ENCODE measurements at regions not wholly inside any gene's neighbourhood (a gene's known extent, or its start where the extent isn't known, plus 50 kb on each side); places are given as distances from the start of the nearest gene placed in this dataset.
"Not testable (repeated sequence)": the region's sequence is repeated elsewhere in the genome, so short reads cannot be mapped to it uniquely, and the experiment has no call there.

DNA sequence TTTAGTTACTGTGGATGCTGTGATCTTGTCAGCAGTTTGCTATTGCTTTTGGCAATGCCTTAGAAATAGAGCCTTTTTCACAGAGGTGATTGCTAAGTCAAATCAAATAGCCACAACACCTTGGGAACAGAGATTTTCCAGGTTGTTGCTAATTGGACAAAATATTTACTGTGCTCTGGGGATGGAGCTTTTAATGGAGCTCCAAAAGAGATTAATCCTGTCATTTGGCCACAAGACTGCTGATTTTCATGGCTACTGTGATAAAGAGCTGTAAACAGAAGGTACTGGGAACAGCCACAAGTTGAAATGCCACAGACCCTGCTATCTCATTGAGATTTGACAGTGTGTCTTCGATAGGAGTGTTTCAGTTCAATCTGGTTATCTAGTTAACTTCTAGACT, 1715.2 kb upstream of the ADGRL3 start:
- H3K36me3 ChIP-seq (ENCODE audit: control insufficient read depth in 2 of 3, insufficient read depth in 3 of 3, low read length in 3 of 3), result no peaks in the 10 kb centered on the region
- no peaks in the 10 kb centered on the region for H3K27me3 ChIP-seq (ENCODE audit: control insufficient read depth, insufficient read depth, low read length)
- no peaks in the 10 kb centered on the region for H3K9me3 ChIP-seq (ENCODE audit: control insufficient read depth in 2 of 3, insufficient read depth in 1 of 3, low read length in 3 of 3)
- DNase-seq, result peak in 1 of 5 donors; percentile 4
- H3K4me1 ChIP-seq (ENCODE audit: control insufficient read depth in 2 of 3, insufficient read depth in 2 of 3, low read depth in 1 of 3, low read length in 3 of 3), result no peaks in the 10 kb centered on the region
- no peak overlapping the region for H3K27ac ChIP-seq (ENCODE audit: low read depth in 2 of 2, low read length in 2 of 2)
- intact Hi-C loops (cut with DNase I), result no loop called here
- FAIRE-seq, result no peak
- TF ChIP-seq, protein P1, sequence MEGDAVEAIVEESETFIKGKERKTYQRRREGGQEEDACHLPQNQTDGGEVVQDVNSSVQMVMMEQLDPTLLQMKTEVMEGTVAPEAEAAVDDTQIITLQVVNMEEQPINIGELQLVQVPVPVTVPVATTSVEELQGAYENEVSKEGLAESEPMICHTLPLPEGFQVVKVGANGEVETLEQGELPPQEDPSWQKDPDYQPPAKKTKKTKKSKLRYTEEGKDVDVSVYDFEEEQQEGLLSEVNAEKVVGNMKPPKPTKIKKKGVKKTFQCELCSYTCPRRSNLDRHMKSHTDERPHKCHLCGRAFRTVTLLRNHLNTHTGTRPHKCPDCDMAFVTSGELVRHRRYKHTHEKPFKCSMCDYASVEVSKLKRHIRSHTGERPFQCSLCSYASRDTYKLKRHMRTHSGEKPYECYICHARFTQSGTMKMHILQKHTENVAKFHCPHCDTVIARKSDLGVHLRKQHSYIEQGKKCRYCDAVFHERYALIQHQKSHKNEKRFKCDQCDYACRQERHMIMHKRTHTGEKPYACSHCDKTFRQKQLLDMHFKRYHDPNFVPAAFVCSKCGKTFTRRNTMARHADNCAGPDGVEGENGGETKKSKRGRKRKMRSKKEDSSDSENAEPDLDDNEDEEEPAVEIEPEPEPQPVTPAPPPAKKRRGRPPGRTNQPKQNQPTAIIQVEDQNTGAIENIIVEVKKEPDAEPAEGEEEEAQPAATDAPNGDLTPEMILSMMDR (IDR thresholded peaks at IDR 0.05; ENCODE audit: borderline replicate concordance, extremely low read depth, insufficient read depth), result no peak
- no peak overlapping the region for H3K4me3 ChIP-seq (ENCODE audit: low read length in 3 of 3)
- no peak overlapping the region for H3K9ac ChIP-seq (ENCODE audit: low read length in 3 of 3)

GRCh38 chr4:59500103-59500502, 1700.0 kb upstream of the ADGRL3 start:
- no peaks in the 10 kb centered on the region for H3K36me3 ChIP-seq (ENCODE audit: control insufficient read depth in 2 of 3, insufficient read depth in 3 of 3, low read length in 3 of 3)
- FAIRE-seq (no peak), DNase-seq (no peak)
- H3K4me1 ChIP-seq (ENCODE audit: control insufficient read depth in 2 of 3, insufficient read depth in 2 of 3, low read depth in 1 of 3, low read length in 3 of 3), result no peaks in the 10 kb centered on the region
- H3K4me3 ChIP-seq (ENCODE audit: low read length in 3 of 3), result no peak overlapping the region
- H3K27ac ChIP-seq (ENCODE audit: low read depth in 2 of 2, low read length in 2 of 2), result no peak overlapping the region
- TF ChIP-seq, protein P1 (IDR thresholded peaks at IDR 0.05; ENCODE audit: borderline replicate concordance, extremely low read depth, insufficient read depth), result no peak
- H3K9ac ChIP-seq (ENCODE audit: low read length in 3 of 3), result no peak overlapping the region
- H3K9me3 ChIP-seq (ENCODE audit: control insufficient read depth in 2 of 3, insufficient read depth in 1 of 3, low read length in 3 of 3), result no peaks in the 10 kb centered on the region
- no peaks in the 10 kb centered on the region for H3K27me3 ChIP-seq (ENCODE audit: control insufficient read depth, insufficient read depth, low read length)
- intact Hi-C loops (cut with DNase I), result no loop called here

GRCh38 chr4:59503731-59504130, 1696.4 kb upstream of the ADGRL3 start:
- no peak for DNase-seq
- no peak for FAIRE-seq
- no peaks in the 10 kb centered on the region for H3K27me3 ChIP-seq (ENCODE audit: control insufficient read depth, insufficient read depth, low read length)
- H3K4me3 ChIP-seq (ENCODE audit: low read length in 3 of 3), result no peak overlapping the region
- intact Hi-C loops (cut with DNase I), result no loop called here
- no peaks in the 10 kb centered on the region for H3K9me3 ChIP-seq (ENCODE audit: control insufficient read depth in 2 of 3, insufficient read depth in 1 of 3, low read length in 3 of 3)
- TF ChIP-seq, protein P1 (IDR thresholded peaks at IDR 0.05; ENCODE audit: borderline replicate concordance, extremely low read depth, insufficient read depth), result no peak
- H3K36me3 ChIP-seq (ENCODE audit: control insufficient read depth in 2 of 3, insufficient read depth in 3 of 3, low read length in 3 of 3), result no peaks in the 10 kb centered on the region
- no peak overlapping the region for H3K27ac ChIP-seq (ENCODE audit: low read depth in 2 of 2, low read length in 2 of 2)
- H3K4me1 ChIP-seq (ENCODE audit: control insufficient read depth in 2 of 3, insufficient read depth in 2 of 3, low read depth in 1 of 3, low read length in 3 of 3), result no peaks in the 10 kb centered on the region
- no peak overlapping the region for H3K9ac ChIP-seq (ENCODE audit: low read length in 3 of 3)

DNA sequence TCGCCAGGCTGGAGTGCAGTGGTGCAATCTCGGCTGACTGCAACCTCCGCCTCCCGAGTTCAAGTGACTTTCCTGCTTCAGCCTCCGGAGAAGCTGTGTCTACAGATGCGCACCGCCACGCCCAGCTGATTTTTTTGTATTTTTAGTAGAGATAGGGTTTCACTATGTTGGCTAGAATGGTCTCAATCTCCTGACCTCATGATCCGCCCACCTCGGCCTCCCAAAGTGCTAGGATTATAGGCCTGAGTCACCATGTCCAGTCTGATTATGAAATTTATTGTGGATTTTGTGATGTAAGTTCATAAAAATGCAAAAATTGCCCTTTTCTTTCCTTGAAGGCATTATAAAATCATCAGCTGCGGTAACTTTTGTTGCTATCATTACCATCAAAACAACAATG, 1688.3 kb upstream of the ADGRL3 start:
- DNase-seq; H3K36me3 ChIP-seq (ENCODE audit: control insufficient read depth in 2 of 3, insufficient read depth in 3 of 3, low read length in 3 of 3); H3K9ac ChIP-seq (ENCODE audit: low read length in 3 of 3); H3K4me1 ChIP-seq (ENCODE audit: control insufficient read depth in 2 of 3, insufficient read depth in 2 of 3, low read depth in 1 of 3, low read length in 3 of 3); H3K4me3 ChIP-seq (ENCODE audit: low read length in 3 of 3); H3K27me3 ChIP-seq (ENCODE audit: control insufficient read depth, insufficient read depth, low read length); H3K9me3 ChIP-seq (ENCODE audit: control insufficient read depth in 2 of 3, insufficient read depth in 1 of 3, low read length in 3 of 3); FAIRE-seq; intact Hi-C loops (cut with DNase I); H3K27ac ChIP-seq (ENCODE audit: low read depth in 2 of 2, low read length in 2 of 2): not testable (repeated sequence)
